ENCODE measurements at regions not wholly inside any gene's neighbourhood (a gene's known extent, or its start where the extent isn't known, plus 50 kb on each side); places are given as distances from the start of the nearest gene placed in this dataset.

DNA sequence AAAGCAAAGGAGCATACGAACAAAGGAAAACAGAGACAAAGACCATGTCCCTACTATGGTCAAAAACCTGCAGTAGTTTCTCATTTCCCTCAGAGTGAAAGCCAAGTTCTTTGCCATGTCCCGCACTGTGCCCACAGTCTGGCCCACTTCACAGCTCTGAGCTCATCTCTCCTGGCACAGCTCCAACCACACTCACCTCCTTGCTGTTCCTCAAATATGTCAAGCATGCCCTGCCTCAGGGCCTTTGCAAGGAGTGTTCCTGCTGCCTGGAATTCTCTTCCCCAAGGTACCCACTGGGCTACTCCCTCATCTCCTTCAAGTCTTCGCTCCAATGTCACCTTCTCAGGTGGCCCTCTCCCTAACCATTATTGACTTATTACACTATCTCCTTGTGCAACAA lies 72.1 kb downstream of the COX18 start:
- peak; percentile 11 for DNase-seq
- Histone ChIP-seq H2AK5ac (ENCODE audit: low read depth, low read length) (no peak overlapping the region), H3K27ac (ENCODE audit: insufficient read depth, low read length) (no peak overlapping the region), H3K9me3 (ENCODE audit: control insufficient read depth, insufficient read depth, low read length) (no peaks in the 10 kb centered on the region), H4K8ac (ENCODE audit: low read depth in 2 of 2, low read length in 2 of 2) (no peak overlapping the region), H3K9me1 (ENCODE audit: insufficient read depth, low read length) (no peaks in the 10 kb centered on the region), H2BK20ac (ENCODE audit: low read depth, low read length) (no peak overlapping the region), H3K9ac (ENCODE audit: low read depth, low read length) (no peak overlapping the region), H3K18ac (ENCODE audit: low read depth, low read length) (no peak overlapping the region), H3K23ac (ENCODE audit: low read depth, low read length) (no peak overlapping the region), H2BK5ac (ENCODE audit: low read depth, low read length, poor library complexity, severe bottlenecking) (no peak overlapping the region), H3K56ac (ENCODE audit: extremely low read depth, insufficient read depth, low read length) (no peak overlapping the region), H3K79me1 (ENCODE audit: low read depth in 1 of 2, low read length in 2 of 2) (no peaks in the 10 kb centered on the region), H3K14ac (replicated peaks; ENCODE audit: low read depth, low read length) (no peak overlapping the region), H4K91ac (ENCODE audit: insufficient read depth, low read depth, low read length) (no peak overlapping the region), H3K4ac (ENCODE audit: low read depth, low read length) (no peak overlapping the region), H3K27me3 (ENCODE audit: control insufficient read depth, insufficient read depth, low read length) (no peaks in the 10 kb centered on the region; the same call in none of the 2 replicates), H3K4me2 (ENCODE audit: low read depth, low read length) (no peak overlapping the region), H4K20me1 (ENCODE audit: insufficient read depth, low read length) (no peaks in the 10 kb centered on the region), H2BK120ac (ENCODE audit: low read depth, low read length) (no peak overlapping the region), H3K4me3 (ENCODE audit: insufficient read depth, low read depth, low read length) (no peak overlapping the region), H3K4me1 (ENCODE audit: control insufficient read depth, insufficient read depth, low read length) (no peaks in the 10 kb centered on the region), H2BK15ac (ENCODE audit: low read depth, low read length) (no peak overlapping the region), H2AK9ac (replicated peaks; ENCODE audit: low read depth, low read length, poor library complexity) (peak overlapping the region; percentile 31), H4K5ac (ENCODE audit: low read depth, low read length) (no peak overlapping the region), H3K36me3 (ENCODE audit: control insufficient read depth, insufficient read depth, low read length) (no peaks in the 10 kb centered on the region), H2AFZ (replicated peaks; ENCODE audit: low read length, poor library complexity) (no peak overlapping the region)
- ChIA-PET CTCF (no interaction called here), POLR2A (ENCODE audit: unreplicated experiment) (no interaction called here)
- intact Hi-C loops (cut with micrococcal nuclease) = no loop called here
- in situ Hi-C loops (cut with MboI; ENCODE audit: low sequenced_read_pairs) = no loop called here
- no peak for TF ChIP-seq NFE2L2 (IDR thresholded peaks at IDR 0.05; ENCODE audit: low read depth, low read length)
- TF ChIP-seq CHD1 (IDR thresholded peaks at IDR 0.05; ENCODE audit: low read depth, low read length) = no peak
- no peak for TF ChIP-seq CEBPB (IDR thresholded peaks at IDR 0.05; ENCODE audit: low read depth, low read length)
- dilution Hi-C loops (cut with HindIII; ENCODE audit: low sequenced_read_pairs, unreplicated experiment) = no loop called here
- no TSS peak for BruUV-seq (replicated peaks)
- WGBS, 2 experiments (ENCODE audit: extremely low coverage in 2 of 2, insufficient read length in 1 of 2) = 67% methylated on average over 1 of the region's 3 CpGs; no CpG with 5 or more reads in 1 of the 2 experiments
- ATAC-seq (ENCODE audit: low read depth) = no peak

Measured in IMR-90 (cell line).